ENCODE measurements at regions not wholly inside any gene's neighbourhood (a gene's known extent, or its start where the extent isn't known, plus 50 kb on each side); places are given as distances from the start of the nearest gene placed in this dataset.

DNA sequence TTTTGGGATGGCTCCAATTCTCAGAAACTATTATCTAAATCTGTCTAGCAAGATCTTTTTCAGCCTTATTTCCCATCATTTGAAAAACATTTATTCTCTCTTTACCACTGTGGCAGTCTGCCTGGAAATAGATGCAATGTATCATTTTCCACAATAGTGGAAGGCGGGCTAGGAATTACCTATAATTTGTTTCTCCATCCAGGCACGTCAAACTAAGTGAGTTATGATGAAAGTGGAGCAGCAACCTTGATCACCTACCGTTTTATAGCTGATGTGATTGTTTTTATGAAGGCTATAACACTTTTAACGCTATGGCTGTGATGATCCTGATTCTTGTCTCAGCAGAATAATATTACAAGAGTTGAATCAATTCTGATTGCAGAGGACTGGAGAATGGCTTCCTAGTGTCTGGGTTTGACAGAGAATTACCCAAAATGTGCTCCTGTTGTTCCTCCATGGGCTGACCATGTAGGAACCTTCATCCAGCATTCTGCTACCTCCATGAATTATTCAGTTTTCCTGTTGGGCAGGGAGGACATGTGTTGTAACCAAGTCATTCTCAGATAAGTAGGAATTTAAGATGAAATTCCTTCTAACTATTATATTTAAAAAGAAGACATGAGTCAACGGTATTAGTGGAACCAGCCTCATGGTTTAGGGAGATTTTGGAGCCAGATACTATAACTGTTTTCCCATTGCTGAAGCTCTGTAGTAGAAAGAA, 231.5 kb upstream of the SGO1 start:
- TF ChIP-seq, protein P1, sequence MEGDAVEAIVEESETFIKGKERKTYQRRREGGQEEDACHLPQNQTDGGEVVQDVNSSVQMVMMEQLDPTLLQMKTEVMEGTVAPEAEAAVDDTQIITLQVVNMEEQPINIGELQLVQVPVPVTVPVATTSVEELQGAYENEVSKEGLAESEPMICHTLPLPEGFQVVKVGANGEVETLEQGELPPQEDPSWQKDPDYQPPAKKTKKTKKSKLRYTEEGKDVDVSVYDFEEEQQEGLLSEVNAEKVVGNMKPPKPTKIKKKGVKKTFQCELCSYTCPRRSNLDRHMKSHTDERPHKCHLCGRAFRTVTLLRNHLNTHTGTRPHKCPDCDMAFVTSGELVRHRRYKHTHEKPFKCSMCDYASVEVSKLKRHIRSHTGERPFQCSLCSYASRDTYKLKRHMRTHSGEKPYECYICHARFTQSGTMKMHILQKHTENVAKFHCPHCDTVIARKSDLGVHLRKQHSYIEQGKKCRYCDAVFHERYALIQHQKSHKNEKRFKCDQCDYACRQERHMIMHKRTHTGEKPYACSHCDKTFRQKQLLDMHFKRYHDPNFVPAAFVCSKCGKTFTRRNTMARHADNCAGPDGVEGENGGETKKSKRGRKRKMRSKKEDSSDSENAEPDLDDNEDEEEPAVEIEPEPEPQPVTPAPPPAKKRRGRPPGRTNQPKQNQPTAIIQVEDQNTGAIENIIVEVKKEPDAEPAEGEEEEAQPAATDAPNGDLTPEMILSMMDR (conservative IDR thresholded peaks at IDR 0.05 in 1 of 2, IDR thresholded peaks at IDR 0.05 in 1 of 2; ENCODE audit: extremely low read depth in 1 of 2, insufficient read depth in 1 of 2, low read depth in 1 of 2, low read length in 2 of 2), result no peak
- TF ChIP-seq EZH2 (IDR thresholded peaks at IDR 0.05; ENCODE audit: borderline replicate concordance, low read length), result no peak

All from mammary epithelial cell (primary cell).